NCI-H345 (cell line): ENCODE measurements at regions not wholly inside any gene's neighbourhood (a gene's known extent, or its start where the extent isn't known, plus 50 kb on each side); places are given as distances from the start of the nearest gene placed in this dataset.
"Not testable (repeated sequence)": the region's sequence is repeated elsewhere in the genome, so short reads cannot be mapped to it uniquely, and the experiment has no call there.

Source experiments
- DNase-seq: peaks from one replicate; lab custom pipeline; 2025; lab: John Stamatoyannopoulos, UW

DNA sequence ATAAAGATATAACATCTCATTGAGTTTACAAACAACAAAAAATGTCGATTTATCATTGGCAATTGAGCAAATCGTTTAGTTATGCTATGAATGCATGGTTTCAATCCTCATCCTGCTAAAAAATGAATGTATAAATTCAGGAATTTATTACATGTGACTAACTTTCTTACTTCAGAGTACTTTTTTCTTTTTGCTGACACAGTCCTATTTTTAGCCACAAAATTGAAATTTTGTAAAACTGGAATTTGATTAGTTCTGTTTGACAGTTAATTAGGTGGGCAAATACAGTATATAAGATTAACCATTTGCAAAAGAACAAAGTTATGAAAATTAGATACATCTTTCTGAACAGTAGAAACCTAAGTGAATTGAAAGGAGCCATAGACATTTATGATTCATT, 925.0 kb upstream of the CHORDC1 start:
- no peak for DNase-seq

DNA sequence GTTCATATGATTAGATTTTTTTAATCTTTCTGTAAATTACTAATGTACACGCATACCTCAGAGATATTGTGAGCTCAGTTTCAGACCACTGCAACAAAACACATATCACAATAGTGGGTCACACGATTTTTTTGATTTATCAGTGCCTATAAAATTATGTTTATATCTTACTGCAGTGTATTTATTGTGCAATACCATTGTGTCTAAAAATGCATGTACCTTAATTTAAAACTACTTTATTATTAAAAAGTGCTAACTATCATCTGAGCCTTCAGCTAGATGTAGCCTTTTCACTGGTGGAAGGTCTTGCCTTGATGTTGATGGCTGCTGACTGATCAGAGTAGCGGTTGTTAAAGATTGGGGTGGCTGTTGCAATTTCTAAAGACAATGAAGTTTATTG, 918.8 kb upstream of the CHORDC1 start:
- no peak for DNase-seq

DNA sequence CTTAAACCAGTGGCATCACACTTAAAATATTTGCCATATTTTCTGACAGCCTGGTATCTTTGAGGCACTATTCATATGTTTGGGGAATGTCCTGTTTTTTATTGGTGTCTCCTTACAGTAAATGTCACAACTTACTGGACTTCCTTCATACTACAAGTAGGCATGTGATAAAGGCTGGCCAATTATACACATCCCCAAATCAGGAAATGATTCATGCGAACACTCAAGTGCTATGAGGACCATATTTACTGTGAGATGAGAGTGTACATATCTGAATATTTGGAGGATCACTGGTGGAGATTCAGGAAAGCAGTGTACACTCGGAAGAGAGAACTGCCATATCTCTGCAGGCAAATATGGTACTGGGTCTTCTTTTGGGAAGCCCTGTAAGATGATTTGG, 913.8 kb upstream of the CHORDC1 start:
- no peak for DNase-seq

DNA sequence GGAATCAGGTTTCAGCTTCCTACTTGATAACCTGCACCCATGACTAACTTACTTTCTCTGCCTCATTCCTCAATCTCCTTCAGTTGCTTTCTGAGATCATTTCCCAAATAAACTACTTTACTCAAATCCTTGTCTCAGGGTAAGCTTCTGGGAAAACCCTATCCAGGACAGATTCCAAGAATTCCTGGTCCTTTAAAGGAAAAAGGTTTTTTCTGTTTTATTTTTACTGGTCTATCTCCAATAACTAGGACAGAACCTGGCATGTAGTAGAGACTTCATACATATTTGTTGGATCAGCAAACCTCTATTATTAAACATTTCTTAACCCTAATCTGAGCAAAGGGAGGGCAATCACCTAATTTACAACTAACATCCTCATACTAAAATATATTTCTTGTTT, 910.5 kb upstream of the CHORDC1 start:
- DNase-seq: no peak

DNA sequence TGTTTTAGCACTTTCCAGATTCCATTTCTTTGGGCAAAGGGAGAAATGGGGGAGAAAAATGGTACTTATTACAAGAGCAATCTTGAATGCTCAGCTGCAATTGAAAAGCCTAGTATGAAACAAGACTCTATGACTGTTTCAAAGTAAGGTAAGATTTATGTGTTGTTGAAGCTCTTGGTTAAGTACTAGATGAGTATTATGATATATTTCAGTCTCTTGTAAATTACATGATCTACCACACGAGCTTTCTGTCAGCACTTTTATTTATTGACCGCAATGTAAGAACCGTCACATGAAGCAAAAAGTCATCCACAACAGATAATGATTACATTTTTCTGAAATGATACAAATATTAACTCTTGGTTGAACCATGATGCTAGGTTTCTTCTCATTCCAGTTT, 906.7 kb upstream of the CHORDC1 start:
- DNase-seq: no peak

DNA sequence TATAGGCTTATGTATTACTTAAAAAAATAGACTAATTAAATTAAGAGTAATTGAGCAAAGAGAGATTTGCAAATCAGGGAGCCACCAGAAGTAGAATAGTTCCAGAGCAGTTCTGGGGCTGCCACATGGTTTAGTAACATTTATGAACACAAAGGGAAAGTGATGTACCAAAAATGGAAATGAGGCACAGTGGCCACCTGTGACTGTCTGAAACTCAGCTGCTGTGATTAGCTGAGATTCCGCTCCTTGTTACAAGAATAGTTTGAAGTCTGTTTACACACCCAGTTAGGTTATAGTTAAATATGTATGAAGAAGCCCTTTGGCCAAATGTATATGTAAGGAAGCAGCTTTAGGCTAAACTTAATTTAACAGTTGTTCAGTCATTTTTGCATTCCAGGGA, 901.5 kb upstream of the CHORDC1 start:
- DNase-seq: no peak

DNA sequence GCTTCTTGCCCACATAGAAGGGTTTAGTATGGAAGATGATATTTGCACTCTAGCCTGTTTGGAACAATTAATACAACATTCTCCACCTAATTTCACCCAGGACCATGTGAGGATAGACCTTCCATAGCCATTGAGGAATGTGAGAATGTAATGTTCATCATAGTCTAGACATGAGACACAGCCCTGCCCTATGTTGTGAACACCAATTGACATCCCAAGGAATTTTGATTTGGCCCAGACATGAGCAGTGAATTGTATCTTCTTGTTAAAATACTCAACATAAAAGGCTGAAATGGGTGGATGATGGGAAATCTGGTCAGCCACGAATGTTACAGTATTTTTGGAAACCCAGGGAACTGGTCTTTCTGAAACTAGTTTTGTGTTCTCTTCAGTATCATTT, 892.3 kb upstream of the CHORDC1 start:
- DNase-seq: no peak

DNA sequence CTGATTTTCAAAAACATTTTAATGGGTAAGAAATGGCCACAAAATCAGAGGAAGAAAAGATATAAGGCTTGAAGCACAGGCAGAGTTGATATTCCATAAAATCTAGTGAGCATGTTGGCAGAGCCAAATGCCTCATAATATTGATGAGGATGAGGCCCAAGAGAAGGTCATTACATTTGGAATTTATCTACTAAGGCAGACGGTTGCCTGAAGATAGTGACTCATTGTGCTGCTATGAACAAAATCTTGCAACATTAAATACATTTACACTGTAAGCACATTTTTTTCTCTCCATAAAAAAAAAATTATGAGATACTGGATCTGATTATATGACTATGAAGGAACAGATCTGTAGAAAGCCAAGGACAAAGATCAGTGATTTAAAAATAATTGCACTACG, 881.4 kb upstream of the CHORDC1 start:
- DNase-seq: no peak

DNA sequence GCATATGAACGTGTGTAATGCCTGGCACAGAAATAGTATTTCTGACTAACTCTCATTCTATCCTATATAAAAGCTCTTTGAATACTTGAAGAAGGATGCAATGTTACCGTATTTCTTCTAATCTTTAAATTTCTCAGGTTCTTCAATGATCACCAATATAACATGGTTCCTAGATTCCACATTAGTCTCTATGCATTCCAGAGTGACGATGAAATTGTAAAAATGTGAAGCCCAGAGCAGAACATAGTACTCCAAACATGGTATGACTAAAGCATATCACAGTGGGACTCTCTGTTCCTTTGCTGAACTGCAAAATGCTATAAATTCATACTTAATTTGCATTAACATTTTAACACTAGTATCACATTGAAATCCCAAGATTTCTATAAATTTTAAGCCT, 877.6 kb upstream of the CHORDC1 start:
- DNase-seq: no peak

DNA sequence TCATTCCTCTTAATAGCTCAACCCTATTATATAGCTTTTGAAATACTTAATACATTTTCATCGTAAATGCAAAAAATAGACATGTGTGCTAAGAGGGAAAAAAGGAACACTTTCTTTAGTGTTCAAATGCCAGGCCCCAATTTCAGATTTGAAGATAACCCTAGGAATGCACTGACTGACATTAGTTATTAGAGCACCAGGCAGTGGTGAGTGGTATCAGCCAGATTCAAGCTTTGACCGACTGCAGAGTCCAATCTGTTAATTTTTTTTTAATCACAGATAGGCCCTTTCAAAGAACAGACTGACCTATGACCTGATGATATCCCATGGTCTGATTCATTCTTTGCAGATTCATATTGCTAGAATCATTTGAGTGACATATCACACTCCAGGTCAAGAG, 874.2 kb upstream of the CHORDC1 start:
- no peak for DNase-seq

DNA sequence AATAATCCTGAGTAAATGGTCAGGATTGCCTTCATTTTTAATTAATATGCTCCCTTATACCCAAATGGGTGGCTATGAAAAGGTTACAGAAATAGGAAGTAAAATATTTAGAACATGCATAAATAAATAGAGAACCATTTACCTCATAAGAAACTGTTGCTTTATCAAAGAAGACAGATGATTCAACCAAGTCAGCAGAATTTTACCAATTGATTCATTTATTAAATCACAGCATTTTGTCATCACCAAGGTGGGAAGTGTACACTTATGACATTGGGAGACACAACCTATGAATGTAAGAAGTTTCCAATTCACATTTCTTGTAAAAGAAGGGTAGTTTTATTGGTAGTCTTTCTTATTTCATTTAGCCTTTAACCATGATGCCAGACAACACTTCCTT, 870.3 kb upstream of the CHORDC1 start:
- no peak for DNase-seq

DNA sequence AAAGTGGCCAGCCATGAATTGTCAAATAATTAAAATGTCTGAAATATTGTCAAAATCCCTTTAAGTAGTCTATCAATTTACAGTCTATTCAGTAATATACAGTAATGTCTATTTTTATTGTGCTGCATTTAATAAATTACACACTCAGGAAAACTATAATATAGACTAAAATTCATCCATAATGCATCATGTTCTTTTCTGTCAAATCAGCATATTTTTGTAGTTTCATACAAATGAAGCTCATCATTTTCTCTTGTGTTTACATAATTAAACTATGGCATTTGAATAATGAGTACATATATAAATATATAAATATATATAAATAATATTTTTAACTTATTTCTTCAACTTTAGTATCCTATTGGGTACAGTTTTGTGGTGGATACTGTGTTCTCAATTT, 868.7 kb upstream of the CHORDC1 start:
- no peak for DNase-seq

DNA sequence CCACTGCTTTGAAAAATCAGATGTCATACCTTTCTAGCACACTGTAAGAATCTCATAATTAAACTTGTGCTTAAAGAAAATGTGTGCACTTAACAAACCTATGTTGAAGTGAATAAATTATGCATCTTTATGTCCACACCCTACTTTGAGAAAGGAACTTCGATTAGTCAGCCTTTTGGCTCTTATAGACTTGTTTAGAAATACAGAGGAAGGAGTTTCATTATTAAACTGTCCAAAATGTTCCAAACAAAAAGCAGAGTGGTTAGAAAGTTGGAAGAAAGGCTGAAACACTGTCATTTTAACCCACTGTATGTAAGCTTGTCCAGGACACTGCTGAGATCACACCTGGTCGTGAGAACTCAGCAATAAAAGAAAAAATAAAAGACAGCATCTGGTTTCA, 863.2 kb upstream of the CHORDC1 start:
- DNase-seq: no peak

DNA sequence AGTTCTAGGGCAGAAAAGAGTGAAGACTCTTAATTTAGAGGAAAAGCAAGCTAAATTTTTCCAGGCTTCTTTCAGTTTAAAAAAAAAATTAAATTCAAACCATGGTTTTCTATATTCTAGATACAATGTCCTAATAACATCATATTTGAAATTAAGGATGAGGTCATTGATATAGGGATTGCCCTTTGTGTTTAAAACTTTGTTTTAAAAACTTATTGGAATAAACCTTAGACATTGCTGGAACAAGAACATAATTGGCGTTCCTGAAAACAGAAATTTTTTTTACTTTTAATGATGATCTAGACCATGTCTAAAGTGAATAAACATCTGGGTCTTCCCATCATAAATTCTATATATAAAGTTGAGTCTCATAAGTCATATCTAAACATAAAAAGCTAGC, 859.4 kb upstream of the CHORDC1 start:
- DNase-seq: no peak

DNA sequence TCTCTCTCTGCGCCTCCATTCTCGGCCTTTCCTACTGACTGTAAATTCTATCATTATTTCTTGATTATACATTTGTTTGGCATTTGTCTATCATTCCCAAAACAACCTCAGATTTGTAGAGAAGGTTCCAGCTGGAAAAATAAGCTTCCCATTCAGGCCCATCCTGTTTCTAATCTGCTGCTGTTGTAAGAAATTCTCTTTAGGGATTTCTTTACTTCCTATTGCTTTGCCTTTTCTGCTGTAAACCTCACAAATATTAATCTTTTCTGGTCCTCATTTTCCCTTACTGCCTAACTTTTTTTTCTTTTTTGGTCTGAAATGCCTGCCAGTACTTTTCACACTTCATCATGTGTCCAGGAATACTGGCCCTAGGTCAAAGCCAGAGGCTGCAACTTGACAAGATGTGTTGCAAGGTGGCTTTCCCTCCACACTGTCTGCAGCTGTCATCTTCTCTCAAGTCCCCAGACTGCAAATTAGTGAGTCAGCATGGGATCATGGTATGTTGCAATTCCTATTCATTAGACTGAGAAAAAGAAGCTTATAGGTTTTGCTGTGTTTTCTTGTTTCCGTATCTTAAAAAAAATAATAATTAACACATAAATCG, 858.7 kb upstream of the CHORDC1 start:
- no peak for DNase-seq

DNA sequence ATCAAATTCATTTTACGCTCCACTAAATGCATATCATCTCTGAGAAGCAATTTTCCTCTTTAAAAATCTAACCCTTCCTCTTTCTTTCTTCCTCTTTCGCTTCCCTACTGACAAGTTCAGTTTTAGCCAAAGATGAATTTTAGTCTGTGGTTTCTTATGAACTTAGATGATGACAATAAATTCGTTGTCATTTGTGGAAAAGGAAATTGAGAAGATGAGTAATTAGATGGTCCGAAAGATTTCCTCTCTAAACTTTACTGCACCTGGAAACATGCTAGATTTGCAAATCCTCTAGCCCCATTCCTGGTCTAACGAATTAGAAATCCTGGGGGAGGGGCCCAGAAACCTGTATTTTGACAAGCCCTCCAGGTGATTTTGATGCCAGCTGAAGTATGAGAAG, 855.4 kb upstream of the CHORDC1 start:
- no peak for DNase-seq

DNA sequence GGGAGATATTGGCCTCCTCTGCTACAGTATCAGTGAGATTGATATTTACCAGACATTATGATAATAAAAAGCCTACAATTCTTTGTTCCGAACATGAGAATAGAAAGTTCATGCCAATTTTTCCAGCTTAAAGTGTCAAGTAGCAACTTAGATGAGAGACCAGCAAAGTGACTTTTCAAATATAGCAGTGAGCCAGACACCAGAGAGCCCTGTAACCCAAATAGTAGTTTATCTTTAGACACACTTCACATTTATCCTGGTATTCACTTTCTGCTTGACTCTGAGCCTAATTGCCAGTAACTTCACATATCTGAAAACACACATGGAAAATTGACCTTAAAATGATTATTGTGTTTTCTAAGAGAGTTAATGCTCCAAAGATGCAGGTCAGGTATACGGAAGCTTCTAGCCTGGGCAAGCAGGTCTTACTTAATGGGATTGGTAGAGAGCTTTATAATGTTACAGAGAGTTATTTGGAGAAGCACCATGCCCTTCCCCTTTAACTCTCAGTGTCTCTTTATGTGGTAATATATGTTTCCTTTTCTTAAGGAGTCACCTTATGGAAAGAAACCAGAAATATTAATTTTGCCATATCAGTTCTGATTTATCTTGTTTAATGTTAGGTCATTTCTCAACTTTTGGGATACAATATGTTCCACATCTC, 852.3 kb upstream of the CHORDC1 start:
- no peak for DNase-seq

DNA sequence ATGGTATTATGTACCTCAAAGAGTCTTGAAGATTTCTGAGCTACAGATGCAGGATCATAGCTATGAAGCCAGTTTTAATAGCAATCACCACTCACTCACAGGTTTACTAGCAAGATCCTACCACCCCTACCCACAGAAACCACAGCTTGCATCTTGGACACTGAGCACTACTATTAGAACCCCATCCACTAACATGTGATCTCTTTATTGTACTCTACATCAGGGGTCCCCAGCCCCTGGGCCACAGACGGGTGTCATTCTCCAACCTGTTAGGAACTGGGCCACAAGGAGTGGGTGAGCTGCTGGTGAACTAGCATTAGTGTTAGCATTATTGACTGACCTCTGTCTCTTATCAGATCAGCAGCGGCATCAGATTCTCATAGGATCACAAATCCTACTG, 844.8 kb upstream of the CHORDC1 start:
- no peak for DNase-seq

DNA sequence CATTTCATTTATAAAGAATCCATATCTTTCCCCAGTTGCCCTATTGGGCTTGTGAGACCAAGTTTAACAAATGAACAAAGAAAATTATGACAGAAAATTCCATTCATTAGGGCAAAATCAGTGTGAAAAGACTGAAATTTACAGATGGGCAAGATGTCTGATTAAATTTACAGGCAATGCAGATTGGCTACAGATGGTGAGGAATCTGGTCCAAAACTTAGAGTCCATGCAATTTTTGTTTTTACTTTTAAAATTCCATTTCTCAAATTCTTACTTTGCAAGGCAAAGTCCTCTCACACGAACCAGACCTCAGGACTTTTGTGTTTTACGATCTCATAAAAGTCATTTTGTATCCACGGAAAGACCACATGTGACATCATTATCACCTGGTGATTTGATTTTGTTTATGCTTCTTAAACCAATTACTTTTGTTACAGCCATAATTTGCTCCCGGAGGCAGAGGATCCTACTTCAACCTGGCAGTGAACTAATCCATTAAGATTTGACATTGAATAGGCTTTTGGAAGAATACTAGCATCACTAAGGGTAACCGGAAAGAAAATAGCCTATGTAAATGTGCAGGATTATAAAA, 843.7 kb upstream of the CHORDC1 start:
- no peak for DNase-seq

DNA sequence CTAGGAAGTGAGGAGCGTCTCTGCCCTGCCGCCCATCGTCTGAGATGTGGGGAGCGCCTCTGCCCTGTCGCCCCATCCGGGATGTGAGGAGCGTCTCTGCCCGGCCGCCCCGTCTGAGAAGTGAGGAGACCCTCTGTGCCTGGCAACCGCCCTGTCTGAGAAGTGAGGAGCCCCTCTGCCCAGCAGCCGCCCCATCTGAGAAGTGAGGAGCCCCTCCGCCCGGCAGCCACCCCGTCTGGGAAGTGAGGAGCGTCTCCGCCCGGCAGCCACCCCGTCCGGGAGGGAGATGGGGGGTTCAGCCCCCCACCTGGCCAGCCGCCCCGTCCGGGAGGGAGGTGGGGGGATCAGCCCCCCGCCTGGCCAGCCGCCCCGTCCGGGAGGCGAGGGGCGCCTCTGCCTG, 840.5 kb upstream of the CHORDC1 start:
- not testable (repeated sequence) for DNase-seq

DNA sequence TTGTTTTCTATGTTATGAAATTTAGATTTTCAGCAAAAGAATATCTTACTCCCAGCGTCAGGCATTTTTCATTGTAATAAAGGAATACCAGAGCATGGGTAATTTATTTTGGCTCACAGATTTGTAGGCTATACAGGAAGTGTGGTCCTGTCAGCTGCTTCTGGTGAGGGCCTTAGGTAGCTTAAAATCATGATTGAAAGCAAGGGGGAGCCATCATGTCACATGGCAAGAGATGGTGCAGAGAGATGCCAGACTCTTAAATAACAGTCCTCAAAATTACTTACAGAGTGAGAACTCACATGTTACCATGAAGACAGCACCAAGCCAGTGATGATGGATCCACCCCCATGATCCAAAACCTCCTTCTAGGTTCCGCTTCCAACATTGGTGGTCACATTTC, 825.0 kb upstream of the CHORDC1 start:
- DNase-seq: no peak

DNA sequence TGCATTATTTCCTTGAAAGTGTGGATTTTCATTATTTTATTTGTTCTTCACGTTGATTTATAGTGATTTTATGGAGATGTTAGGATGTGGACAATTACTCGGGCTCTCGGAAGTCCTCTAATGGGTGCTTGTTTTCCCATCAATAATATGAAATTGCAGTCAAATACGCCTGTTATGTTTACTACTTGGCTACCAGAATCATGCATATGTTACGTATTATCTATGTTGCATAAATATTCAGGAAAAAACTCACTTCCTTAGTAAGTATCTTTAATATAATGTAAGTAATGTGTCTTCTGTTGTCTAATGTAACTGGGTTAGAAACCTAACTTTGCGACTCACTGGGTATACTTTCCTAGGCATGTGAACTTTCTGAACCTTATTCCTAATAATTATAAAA, 823.4 kb upstream of the CHORDC1 start:
- no peak for DNase-seq

DNA sequence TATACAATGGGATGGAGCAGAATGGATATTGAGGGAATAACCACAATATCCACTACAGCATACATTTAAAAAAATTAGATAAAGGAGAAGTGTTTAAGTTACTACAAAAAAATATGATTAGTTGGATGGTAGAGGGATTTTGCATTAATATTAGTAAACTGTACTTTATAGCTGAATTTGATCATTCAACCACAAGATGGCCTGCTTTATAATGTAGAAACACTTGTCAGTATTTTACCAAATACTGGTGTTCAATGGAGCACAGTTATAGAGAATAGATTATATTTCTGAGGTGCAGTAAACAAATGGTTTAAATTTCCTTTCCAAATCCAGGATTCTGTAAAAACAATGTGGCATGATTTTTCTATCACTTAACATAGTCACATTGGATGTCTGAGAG, 818.8 kb upstream of the CHORDC1 start:
- no peak for DNase-seq

DNA sequence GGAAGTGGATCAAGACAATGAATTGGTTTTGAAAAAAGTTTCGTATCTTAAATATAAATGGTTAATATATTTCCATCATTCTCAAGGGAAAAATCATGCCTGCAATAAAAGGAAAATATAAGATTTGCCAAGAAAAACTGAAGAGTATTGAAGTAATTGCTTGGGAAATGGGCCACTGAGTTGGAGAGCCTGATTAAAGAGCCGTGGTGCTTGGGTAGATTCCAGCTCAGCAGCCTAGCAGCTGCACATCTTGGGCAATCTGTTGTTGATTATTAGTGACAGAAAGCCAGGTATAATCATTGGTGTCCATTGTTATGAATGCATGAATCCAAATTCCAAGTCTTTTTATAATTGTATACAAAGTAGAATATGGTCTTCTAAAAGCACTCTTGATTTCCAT, 800.9 kb upstream of the CHORDC1 start:
- DNase-seq: no peak
